K562 (cell line): ENCODE measurements at regions not wholly inside any gene's neighbourhood (a gene's known extent, or its start where the extent isn't known, plus 50 kb on each side); places are given as distances from the start of the nearest gene placed in this dataset.
A peak's percentile ranks its signal among the peaks of the same experiment; 100 is the strongest.

Experiments used
- ATAC-seq: fragments of 200-7000 bp; cut with Tn5 transposase; 3 replicates; pipeline ENCODE4 v1.9.1; 2020; ENCODE audit warnings: moderate library complexity
- BruUV-seq: library from RNA; stranded (reverse); fragments of 400-500 nt; replicated peaks from 2 replicates; lab custom pipeline; 2021; lab: Mats Ljungman, UMichigan
- CTCF ChIA-PET: fragments of 300-600 bp; formaldehyde crosslinking; extraction: SDS; loops from one replicate; lab custom pipeline; 2021; ENCODE audit warnings: low intra/inter-chr PET ratio; lab: Yijun Ruan, JAX
- POLR2A ChIA-PET: fragments of 300-600, 350-650 bp; sonication (Branson Sonifier 250); formaldehyde crosslinking; extraction: SDS; loops from one replicate; lab custom pipeline; 2021; ENCODE audit warnings: antibody characterized with exemption, inconsistent platforms; lab: Yijun Ruan, JAX
- DNase-seq, 4 experiments: peaks; one replicate each; pipeline versions ENCODE4 v3.0.0 to v3.0.0-alpha.2; 2011 to 2018; ENCODE audit warnings: low spot score in 3 of 4, mixed read lengths in 3 of 4; ENCODE audit errors: extremely low read depth in 1 of 4
- FAIRE-seq: peaks from 2 replicates; lab custom pipeline; 2011; peaks lifted over from hg19 to GRCh38; lab: Jason Lieb, UNC
- H2AFZ ChIP-seq: 2 replicates; pipeline ENCODE4 v1.6.0; 2011; ENCODE audit warnings: low read depth, low read length, control low read depth, inconsistent platforms
- H3K27ac ChIP-seq: fragments of 200-600 bp; 3 replicates; pipeline ENCODE4 v1.8.0; 2011; ENCODE audit warnings: low read depth, mild to moderate bottlenecking, control low read depth, inconsistent platforms, low read length, moderate library complexity, mixed read lengths; ENCODE audit errors: extremely low read depth
- H3K27me3 ChIP-seq, 2 experiments: fragments of 300-600 bp in 1 of 2; 2 replicates in 1 of 2; 3 replicates in 1 of 2; pipeline versions ENCODE4 v1.6.0 to v1.8.0; 2011; ENCODE audit warnings: inconsistent platforms in 2 of 2, low read length in 2 of 2, mild to moderate bottlenecking in 1 of 2, mixed read lengths in 1 of 2, moderate library complexity in 1 of 2; ENCODE audit not compliant: control insufficient read depth in 2 of 2, insufficient read depth in 2 of 2
- H3K36me3 ChIP-seq: fragments of 300-600 bp; 3 replicates; pipeline ENCODE4 v1.8.0; 2011; ENCODE audit warnings: mild to moderate bottlenecking, low read length, inconsistent platforms; ENCODE audit not compliant: control insufficient read depth, insufficient read depth
- H3K4me1 ChIP-seq, 2 experiments: fragments of 200-600 bp in 1 of 2; replicated peaks in 1 of 2; 2 replicates in 1 of 2; 3 replicates in 1 of 2; pipeline versions ENCODE4 v1.5.1 to v1.8.0; 2011; ENCODE audit warnings: inconsistent platforms in 2 of 2, low read length in 2 of 2, mild to moderate bottlenecking in 1 of 2, mixed read lengths in 1 of 2, moderate library complexity in 1 of 2; ENCODE audit not compliant: control insufficient read depth in 2 of 2, insufficient read depth in 2 of 2
- H3K4me2 ChIP-seq: 2 replicates; pipeline ENCODE4 v1.6.1; 2011; ENCODE audit warnings: low read length, control low read depth, inconsistent platforms, mixed read lengths; ENCODE audit not compliant: insufficient read depth
- H3K4me3 ChIP-seq: fragments of 200-600 bp; sonication (generic), shearing (Covaris generic); 2 replicates; pipeline ENCODE4 v1.5.1; 2016; ENCODE audit warnings: control low read depth, inconsistent platforms
- H3K79me2 ChIP-seq: fragments of 200-600 bp; 3 replicates; pipeline ENCODE4 v1.8.0; 2011; ENCODE audit warnings: low read length, inconsistent platforms; ENCODE audit not compliant: control insufficient read depth, insufficient read depth
- H3K9ac ChIP-seq, 2 experiments: 2 replicates each; pipeline versions ENCODE4 v1.6.0 to v1.6.1; 2011; ENCODE audit warnings: low read depth in 2 of 2, low read length in 2 of 2, control low read depth in 1 of 2, inconsistent platforms in 1 of 2, mild to moderate bottlenecking in 1 of 2, mixed read lengths in 1 of 2; ENCODE audit not compliant: insufficient read depth in 1 of 2
- H3K9me1 ChIP-seq: one replicate; pipeline ENCODE4 v1.6.0; 2011; ENCODE audit warnings: inconsistent platforms, mild to moderate bottlenecking, low read length, moderate library complexity; ENCODE audit not compliant: control insufficient read depth, insufficient read depth
- H3K9me3 ChIP-seq: replicated peaks from 2 replicates; pipeline ENCODE4 v1.5.1; 2011; ENCODE audit warnings: low read depth, low read length, inconsistent platforms; ENCODE audit not compliant: control insufficient read depth, insufficient read depth
- H4K20me1 ChIP-seq: replicated peaks from 2 replicates; pipeline ENCODE4 v1.6.1; 2011; ENCODE audit warnings: low read length, inconsistent platforms, mixed read lengths; ENCODE audit not compliant: control insufficient read depth, insufficient read depth
- CSDE1 ChIP-seq, 2 experiments: fragments of 450-650 bp; IDR thresholded peaks; 2 replicates each; pipeline ENCODE4 v1.6.1; 2016; ENCODE audit warnings: mild to moderate bottlenecking in 1 of 2
- GABPA ChIP-seq: fragments of 200-800 bp; sonication (Bioruptor generic); conservative IDR thresholded peaks from 2 replicates; pipeline ENCODE4 v1.6.1; 2016; ENCODE audit warnings: low read depth, missing genetic modification characterization, missing compliant biosample characterization
- HDAC8 ChIP-seq: fragments of 450-650 bp; IDR thresholded peaks from 2 replicates; pipeline ENCODE4 v1.6.1; 2016; ENCODE audit warnings: mild to moderate bottlenecking, missing genetic modification characterization, moderate library complexity, missing compliant biosample characterization
- MEF2D ChIP-seq: conservative IDR thresholded peaks from 2 replicates; pipeline ENCODE4 v1.6.1; 2016; ENCODE audit warnings: low read depth, missing genetic modification characterization, missing compliant biosample characterization
- MIER1 ChIP-seq: fragments of 450-650 bp; IDR thresholded peaks from 2 replicates; pipeline ENCODE4 v1.6.1; 2016; ENCODE audit warnings: antibody characterized with exemption, mild to moderate bottlenecking, low read depth
- MTA3 ChIP-seq: fragments of 450-650 bp; formaldehyde crosslinking; IDR thresholded peaks from 2 replicates; pipeline ENCODE4 v1.6.1; 2017; ENCODE audit warnings: mild to moderate bottlenecking, borderline replicate concordance
- ZNF778 ChIP-seq: fragments of 450-650 bp; formaldehyde crosslinking; IDR thresholded peaks from 2 replicates; pipeline ENCODE4 v1.4.0; 2020; ENCODE audit warnings: mild to moderate bottlenecking, moderate library complexity
- WGBS: fragments of 100-300 bp; shearing (Covaris generic); methylation state at CpG from one replicate; pipeline ENCODE4 v1.1.6; 2016; ENCODE audit warnings: low coverage, mixed read lengths; ENCODE audit not compliant: insufficient coverage; ENCODE audit errors: missing lambda C conversion rate; 5-methylcytosine and 5-hydroxymethylcytosine counted together
- in situ Hi-C: fragments of 300-500 bp; cut with MboI; formaldehyde crosslinking; loops from 4 replicates; pipeline ENCODE4 v1.15.0; 2018; ENCODE audit warnings: inconsistent platforms, mixed read lengths
- intact Hi-C: fragments of 100-400 bp; cut with micrococcal nuclease; formaldehyde crosslinking; loops from 2 replicates; pipeline ENCODE4 v1.14.2; 2022
- TF ChIP-seq, protein P1 (sequence below), 3 experiments: IDR thresholded peaks in 2 of 3; conservative IDR thresholded peaks in 1 of 3; 2 replicates each; pipeline ENCODE4 v1.5.1; 2011 to 2012; ENCODE audit warnings: low read length in 3 of 3, mild to moderate bottlenecking in 3 of 3, control low read depth in 2 of 3, improper control_type of control experiment in 1 of 3, inconsistent platforms in 1 of 3, low read depth in 1 of 3, mixed read lengths in 1 of 3, moderate library complexity in 1 of 3; ENCODE audit not compliant: insufficient read depth in 2 of 3
- TF ChIP-seq, protein P2 (sequence below), 2 experiments: fragments of 450-650 bp; IDR thresholded peaks; 2 replicates each; pipeline ENCODE4 v1.6.1; 2016

DNA sequence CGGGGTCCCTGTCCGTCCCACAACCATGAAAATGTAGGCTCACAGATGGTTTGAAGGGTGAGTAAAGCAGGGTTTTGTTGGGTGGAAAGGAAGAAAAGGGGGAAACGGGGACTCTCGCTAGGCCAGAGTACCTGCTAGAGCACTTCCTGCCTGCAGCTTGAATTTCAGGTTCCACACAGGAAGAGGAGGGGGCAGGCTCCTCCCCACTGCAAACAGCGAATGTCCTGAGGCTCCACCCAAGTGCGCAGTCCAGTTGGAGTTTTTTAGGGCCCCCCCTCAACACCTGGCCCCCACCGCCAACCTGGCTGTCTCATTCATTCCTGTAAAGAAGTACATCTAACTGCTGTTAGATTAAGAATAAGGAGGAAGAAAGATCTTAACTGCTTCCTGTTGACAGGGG lies 414.7 kb downstream of the SH2D4B start:
- WGBS: 4% methylated on average over 5 of the region's 7 CpGs
- intact Hi-C loops (no loop called here), in situ Hi-C loops (no loop called here)
- Histone ChIP-seq H3K4me1 (no peaks in the 10 kb centered on the region), H3K27ac (no peak overlapping the region), H4K20me1 (no peaks in the 10 kb centered on the region), H3K9ac (no peak overlapping the region), H3K36me3 (no peaks in the 10 kb centered on the region), H3K9me3 (no peaks in the 10 kb centered on the region), H3K79me2 (no peaks in the 10 kb centered on the region), H3K9me1 (no peaks in the 10 kb centered on the region), H3K27me3 (no peaks in the 10 kb centered on the region), H2AFZ (peak overlapping the region; percentile 52; the same call in 1 of the 2 replicates), H3K4me2 (peak overlapping the region; percentile 4; the same call in 1 of the 2 replicates)
- ATAC-seq (peak; percentile 68), FAIRE-seq (no peak)
- ChIA-PET POLR2A (interaction anchor here (0.7 kb wide), 1 partner anchor 12 kb away, joined by 3 read pairs; no protein-coding TSS in a partner anchor), CTCF (no interaction called here)
- no TSS peak for BruUV-seq
- no peak for TF ChIP-seq MIER1
- TF ChIP-seq MEF2D (tag): no peak
- no peak for TF ChIP-seq ZNF778
- peak; percentile 39 for TF ChIP-seq GABPA (tag)
- TF ChIP-seq, all 486 proteins: peak for 1
- H3K4me3 ChIP-seq: no peak overlapping the region
- DNase-seq: no peak

DNA sequence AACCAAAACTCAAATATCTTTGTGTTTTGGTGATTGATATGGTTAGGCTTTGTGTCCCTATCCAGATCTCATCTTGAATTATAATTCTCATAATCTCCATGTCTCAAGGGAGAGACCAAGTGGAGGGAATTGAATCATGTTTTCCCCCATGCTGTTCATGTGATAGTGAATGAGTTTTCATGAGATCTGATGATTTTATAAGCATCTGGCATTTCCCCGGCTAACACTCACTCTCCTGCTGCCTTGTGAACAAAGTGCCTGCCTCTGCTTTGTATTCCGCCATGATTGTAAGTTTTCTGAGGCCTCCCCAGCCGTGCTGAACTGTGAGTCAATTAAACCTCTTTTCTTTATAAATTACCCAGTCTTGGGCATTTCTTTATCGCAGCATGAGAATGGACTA lies 419.5 kb downstream of the SH2D4B start:
- H4K20me1 ChIP-seq: no peaks in the 10 kb centered on the region
- ChIA-PET CTCF (no interaction called here), POLR2A (no interaction called here)
- in situ Hi-C loops (no loop called here), intact Hi-C loops (no loop called here)
- TF ChIP-seq, protein P1, sequence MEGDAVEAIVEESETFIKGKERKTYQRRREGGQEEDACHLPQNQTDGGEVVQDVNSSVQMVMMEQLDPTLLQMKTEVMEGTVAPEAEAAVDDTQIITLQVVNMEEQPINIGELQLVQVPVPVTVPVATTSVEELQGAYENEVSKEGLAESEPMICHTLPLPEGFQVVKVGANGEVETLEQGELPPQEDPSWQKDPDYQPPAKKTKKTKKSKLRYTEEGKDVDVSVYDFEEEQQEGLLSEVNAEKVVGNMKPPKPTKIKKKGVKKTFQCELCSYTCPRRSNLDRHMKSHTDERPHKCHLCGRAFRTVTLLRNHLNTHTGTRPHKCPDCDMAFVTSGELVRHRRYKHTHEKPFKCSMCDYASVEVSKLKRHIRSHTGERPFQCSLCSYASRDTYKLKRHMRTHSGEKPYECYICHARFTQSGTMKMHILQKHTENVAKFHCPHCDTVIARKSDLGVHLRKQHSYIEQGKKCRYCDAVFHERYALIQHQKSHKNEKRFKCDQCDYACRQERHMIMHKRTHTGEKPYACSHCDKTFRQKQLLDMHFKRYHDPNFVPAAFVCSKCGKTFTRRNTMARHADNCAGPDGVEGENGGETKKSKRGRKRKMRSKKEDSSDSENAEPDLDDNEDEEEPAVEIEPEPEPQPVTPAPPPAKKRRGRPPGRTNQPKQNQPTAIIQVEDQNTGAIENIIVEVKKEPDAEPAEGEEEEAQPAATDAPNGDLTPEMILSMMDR (IDR thresholded peaks at IDR 0.05 in 2 of 3, conservative IDR thresholded peaks at IDR 0.05 in 1 of 3; ENCODE audit: insufficient read depth in 2 of 3, low read depth in 1 of 3, low read length in 3 of 3): no peak
- TF ChIP-seq MTA3: no peak
- TF ChIP-seq HDAC8 (tag): no peak
- no peak for TF ChIP-seq CSDE1 (IDR thresholded peaks at IDR 0.05)
- TF ChIP-seq, protein P2, sequence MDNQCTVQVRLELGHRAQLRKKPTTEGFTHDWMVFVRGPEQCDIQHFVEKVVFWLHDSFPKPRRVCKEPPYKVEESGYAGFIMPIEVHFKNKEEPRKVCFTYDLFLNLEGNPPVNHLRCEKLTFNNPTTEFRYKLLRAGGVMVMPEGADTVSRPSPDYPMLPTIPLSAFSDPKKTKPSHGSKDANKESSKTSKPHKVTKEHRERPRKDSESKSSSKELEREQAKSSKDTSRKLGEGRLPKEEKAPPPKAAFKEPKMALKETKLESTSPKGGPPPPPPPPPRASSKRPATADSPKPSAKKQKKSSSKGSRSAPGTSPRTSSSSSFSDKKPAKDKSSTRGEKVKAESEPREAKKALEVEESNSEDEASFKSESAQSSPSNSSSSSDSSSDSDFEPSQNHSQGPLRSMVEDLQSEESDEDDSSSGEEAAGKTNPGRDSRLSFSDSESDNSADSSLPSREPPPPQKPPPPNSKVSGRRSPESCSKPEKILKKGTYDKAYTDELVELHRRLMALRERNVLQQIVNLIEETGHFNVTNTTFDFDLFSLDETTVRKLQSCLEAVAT (IDR thresholded peaks at IDR 0.05): no peak
- 1% methylated on average over 4 of the region's 4 CpGs for WGBS
- no peak overlapping the region for H3K27ac ChIP-seq
- no peak for DNase-seq
- no peaks in the 10 kb centered on the region for H3K4me1 ChIP-seq
- no peaks in the 10 kb centered on the region for H3K36me3 ChIP-seq
- no peak overlapping the region for H3K4me2 ChIP-seq
- BruUV-seq: no TSS peak
- FAIRE-seq: no peak
- no peaks in the 10 kb centered on the region for H3K79me2 ChIP-seq
- ATAC-seq: no peak
- no peaks in the 10 kb centered on the region for H3K9me1 ChIP-seq
- no peak overlapping the region for H3K9ac ChIP-seq
- H3K4me3 ChIP-seq: no peak overlapping the region
- no peak overlapping the region for H2AFZ ChIP-seq
- no peaks in the 10 kb centered on the region for H3K9me3 ChIP-seq
- H3K27me3 ChIP-seq: no peaks in the 10 kb centered on the region
